K562 (cell line): ENCODE measurements at regions not wholly inside any gene's neighbourhood (a gene's known extent, or its start where the extent isn't known, plus 50 kb on each side); places are given as distances from the start of the nearest gene placed in this dataset.

Experiments
- ATAC-seq: fragments of 200-7000 bp; cut with Tn5 transposase; 3 replicates; pipeline ENCODE4 v1.9.1; 2020; ENCODE audit warnings: moderate library complexity
- BruUV-seq: library from RNA; stranded (reverse); fragments of 400-500 nt; replicated peaks from 2 replicates; lab custom pipeline; 2021; lab: Mats Ljungman, UMichigan
- CTCF ChIA-PET: fragments of 300-600 bp; formaldehyde crosslinking; extraction: SDS; loops from one replicate; lab custom pipeline; 2021; ENCODE audit warnings: low intra/inter-chr PET ratio; lab: Yijun Ruan, JAX
- POLR2A ChIA-PET: fragments of 300-600, 350-650 bp; sonication (Branson Sonifier 250); formaldehyde crosslinking; extraction: SDS; loops from one replicate; lab custom pipeline; 2021; ENCODE audit warnings: antibody characterized with exemption, inconsistent platforms; lab: Yijun Ruan, JAX
- DNase-seq, 4 experiments: peaks; one replicate each; pipeline versions ENCODE4 v3.0.0 to v3.0.0-alpha.2; 2011 to 2018; ENCODE audit warnings: low spot score in 3 of 4, mixed read lengths in 3 of 4; ENCODE audit errors: extremely low read depth in 1 of 4
- FAIRE-seq: peaks from 2 replicates; lab custom pipeline; 2011; peaks lifted over from hg19 to GRCh38; lab: Jason Lieb, UNC
- H2AFZ ChIP-seq: 2 replicates; pipeline ENCODE4 v1.6.0; 2011; ENCODE audit warnings: low read depth, low read length, control low read depth, inconsistent platforms
- H3K27ac ChIP-seq: fragments of 200-600 bp; 3 replicates; pipeline ENCODE4 v1.8.0; 2011; ENCODE audit warnings: low read depth, mild to moderate bottlenecking, control low read depth, inconsistent platforms, low read length, moderate library complexity, mixed read lengths; ENCODE audit errors: extremely low read depth
- H3K27me3 ChIP-seq, 2 experiments: fragments of 300-600 bp in 1 of 2; 2 replicates in 1 of 2; 3 replicates in 1 of 2; pipeline versions ENCODE4 v1.6.0 to v1.8.0; 2011; ENCODE audit warnings: inconsistent platforms in 2 of 2, low read length in 2 of 2, mild to moderate bottlenecking in 1 of 2, mixed read lengths in 1 of 2, moderate library complexity in 1 of 2; ENCODE audit not compliant: control insufficient read depth in 2 of 2, insufficient read depth in 2 of 2
- H3K36me3 ChIP-seq: fragments of 300-600 bp; 3 replicates; pipeline ENCODE4 v1.8.0; 2011; ENCODE audit warnings: mild to moderate bottlenecking, low read length, inconsistent platforms; ENCODE audit not compliant: control insufficient read depth, insufficient read depth
- H3K4me1 ChIP-seq, 2 experiments: fragments of 200-600 bp in 1 of 2; replicated peaks in 1 of 2; 2 replicates in 1 of 2; 3 replicates in 1 of 2; pipeline versions ENCODE4 v1.5.1 to v1.8.0; 2011; ENCODE audit warnings: inconsistent platforms in 2 of 2, low read length in 2 of 2, mild to moderate bottlenecking in 1 of 2, mixed read lengths in 1 of 2, moderate library complexity in 1 of 2; ENCODE audit not compliant: control insufficient read depth in 2 of 2, insufficient read depth in 2 of 2
- H3K4me2 ChIP-seq: 2 replicates; pipeline ENCODE4 v1.6.1; 2011; ENCODE audit warnings: low read length, control low read depth, inconsistent platforms, mixed read lengths; ENCODE audit not compliant: insufficient read depth
- H3K4me3 ChIP-seq: fragments of 200-600 bp; sonication (generic), shearing (Covaris generic); 2 replicates; pipeline ENCODE4 v1.5.1; 2016; ENCODE audit warnings: control low read depth, inconsistent platforms
- H3K79me2 ChIP-seq: fragments of 200-600 bp; 3 replicates; pipeline ENCODE4 v1.8.0; 2011; ENCODE audit warnings: low read length, inconsistent platforms; ENCODE audit not compliant: control insufficient read depth, insufficient read depth
- H3K9ac ChIP-seq, 2 experiments: 2 replicates each; pipeline versions ENCODE4 v1.6.0 to v1.6.1; 2011; ENCODE audit warnings: low read depth in 2 of 2, low read length in 2 of 2, control low read depth in 1 of 2, inconsistent platforms in 1 of 2, mild to moderate bottlenecking in 1 of 2, mixed read lengths in 1 of 2; ENCODE audit not compliant: insufficient read depth in 1 of 2
- H3K9me1 ChIP-seq: one replicate; pipeline ENCODE4 v1.6.0; 2011; ENCODE audit warnings: inconsistent platforms, mild to moderate bottlenecking, low read length, moderate library complexity; ENCODE audit not compliant: control insufficient read depth, insufficient read depth
- H3K9me3 ChIP-seq: replicated peaks from 2 replicates; pipeline ENCODE4 v1.5.1; 2011; ENCODE audit warnings: low read depth, low read length, inconsistent platforms; ENCODE audit not compliant: control insufficient read depth, insufficient read depth
- H4K20me1 ChIP-seq: replicated peaks from 2 replicates; pipeline ENCODE4 v1.6.1; 2011; ENCODE audit warnings: low read length, inconsistent platforms, mixed read lengths; ENCODE audit not compliant: control insufficient read depth, insufficient read depth
- ELF1 ChIP-seq: fragments of 200-800 bp; sonication (Bioruptor generic); IDR thresholded peaks from 2 replicates; pipeline ENCODE4 v1.6.1; 2016; ENCODE audit warnings: missing genetic modification characterization, missing compliant biosample characterization
- ERF ChIP-seq: fragments of 450-650 bp; formaldehyde crosslinking; IDR thresholded peaks from 2 replicates; pipeline ENCODE4 v1.4.0; 2020; ENCODE audit warnings: mild to moderate bottlenecking, mixed read lengths
- GATA2 ChIP-seq: sonication (generic); formaldehyde crosslinking; IDR thresholded peaks from 2 replicates; pipeline ENCODE4 v1.4.0; 2020; ENCODE audit warnings: mild to moderate bottlenecking, missing genetic modification reagents
- JUND ChIP-seq, 2 experiments: IDR thresholded peaks; 2 replicates in 1 of 2; 3 replicates in 1 of 2; pipeline ENCODE4 v1.6.1; 2011; ENCODE audit warnings: borderline replicate concordance in 2 of 2, low read depth in 2 of 2, low read length in 2 of 2, improper control_type of control experiment in 1 of 2, missing biosample characterization in 1 of 2, missing genetic modification characterization in 1 of 2, missing genetic modification reagents in 1 of 2
- RAD51 ChIP-seq: fragments of 450-650 bp; IDR thresholded peaks from 2 replicates; pipeline ENCODE4 v1.7.1; 2016; ENCODE audit warnings: low read depth, mild to moderate bottlenecking, borderline replicate concordance
- ZC3H4 ChIP-seq: sonication (generic); formaldehyde crosslinking; IDR thresholded peaks from 2 replicates; pipeline ENCODE4 v1.9.0; 2021; ENCODE audit warnings: missing genetic modification reagents, borderline replicate concordance
- WGBS: fragments of 100-300 bp; shearing (Covaris generic); methylation state at CpG from one replicate; pipeline ENCODE4 v1.1.6; 2016; ENCODE audit warnings: low coverage, mixed read lengths; ENCODE audit not compliant: insufficient coverage; ENCODE audit errors: missing lambda C conversion rate; 5-methylcytosine and 5-hydroxymethylcytosine counted together
- in situ Hi-C: fragments of 300-500 bp; cut with MboI; formaldehyde crosslinking; loops from 4 replicates; pipeline ENCODE4 v1.15.0; 2018; ENCODE audit warnings: inconsistent platforms, mixed read lengths
- intact Hi-C: fragments of 100-400 bp; cut with micrococcal nuclease; formaldehyde crosslinking; loops from 2 replicates; pipeline ENCODE4 v1.14.2; 2022
- TF ChIP-seq, protein P1 (sequence below): fragments of 250-450 bp; sonication (Bioruptor Pico); IDR thresholded peaks from 2 replicates; pipeline ENCODE4 v1.8.0; 2022; ENCODE audit warnings: moderate library complexity, mild to moderate bottlenecking, inconsistent platforms
- TF ChIP-seq, protein P2 (sequence below): fragments of 250-450 bp; sonication (Bioruptor Pico); IDR thresholded peaks from 2 replicates; pipeline ENCODE4 v1.5.0; 2020; ENCODE audit warnings: mild to moderate bottlenecking, borderline replicate concordance

DNA sequence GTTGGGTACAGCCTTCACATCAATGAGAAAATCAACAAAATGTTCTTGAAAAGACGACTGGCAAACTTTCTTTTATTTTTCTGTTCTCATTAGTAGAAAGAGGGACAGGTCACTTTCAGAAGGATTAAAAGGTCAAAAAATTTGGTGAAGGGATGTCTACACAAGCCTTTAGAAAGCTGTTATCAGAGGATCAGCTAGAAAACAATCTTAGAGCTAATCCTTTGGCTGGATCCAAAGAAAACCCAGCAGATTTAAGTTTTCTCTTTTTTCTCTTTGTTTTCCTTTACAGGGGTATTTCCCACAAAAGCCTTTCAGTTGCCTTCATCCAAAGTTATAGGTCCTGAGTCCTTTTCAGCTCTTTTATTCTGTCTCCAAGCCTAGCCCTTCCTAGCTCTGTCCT lies 57.3 kb upstream of the EDN1 start (continued):
- TF ChIP-seq, protein P1, sequence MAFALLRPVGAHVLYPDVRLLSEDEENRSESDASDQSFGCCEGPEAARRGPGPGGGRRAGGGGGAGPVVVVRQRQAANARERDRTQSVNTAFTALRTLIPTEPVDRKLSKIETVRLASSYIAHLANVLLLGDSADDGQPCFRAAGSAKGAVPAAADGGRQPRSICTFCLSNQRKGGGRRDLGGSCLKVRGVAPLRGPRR (CRISPR knock-in tag) = no peak
- no peak for TF ChIP-seq ERF (CRISPR knock-in tag)
- no peak for TF ChIP-seq ELF1 (tag)
- no peak for TF ChIP-seq GATA2 (CRISPR knock-in tag)
- TF ChIP-seq RAD51 = no peak
- TF ChIP-seq ZC3H4 = no peak
- TF ChIP-seq JUND (IDR thresholded peaks at IDR 0.05; ENCODE audit: borderline replicate concordance, low read depth, low read length) = no peak
- no peak for TF ChIP-seq JUND (tag; IDR thresholded peaks at IDR 0.05; ENCODE audit: borderline replicate concordance, low read depth, low read length)

DNA sequence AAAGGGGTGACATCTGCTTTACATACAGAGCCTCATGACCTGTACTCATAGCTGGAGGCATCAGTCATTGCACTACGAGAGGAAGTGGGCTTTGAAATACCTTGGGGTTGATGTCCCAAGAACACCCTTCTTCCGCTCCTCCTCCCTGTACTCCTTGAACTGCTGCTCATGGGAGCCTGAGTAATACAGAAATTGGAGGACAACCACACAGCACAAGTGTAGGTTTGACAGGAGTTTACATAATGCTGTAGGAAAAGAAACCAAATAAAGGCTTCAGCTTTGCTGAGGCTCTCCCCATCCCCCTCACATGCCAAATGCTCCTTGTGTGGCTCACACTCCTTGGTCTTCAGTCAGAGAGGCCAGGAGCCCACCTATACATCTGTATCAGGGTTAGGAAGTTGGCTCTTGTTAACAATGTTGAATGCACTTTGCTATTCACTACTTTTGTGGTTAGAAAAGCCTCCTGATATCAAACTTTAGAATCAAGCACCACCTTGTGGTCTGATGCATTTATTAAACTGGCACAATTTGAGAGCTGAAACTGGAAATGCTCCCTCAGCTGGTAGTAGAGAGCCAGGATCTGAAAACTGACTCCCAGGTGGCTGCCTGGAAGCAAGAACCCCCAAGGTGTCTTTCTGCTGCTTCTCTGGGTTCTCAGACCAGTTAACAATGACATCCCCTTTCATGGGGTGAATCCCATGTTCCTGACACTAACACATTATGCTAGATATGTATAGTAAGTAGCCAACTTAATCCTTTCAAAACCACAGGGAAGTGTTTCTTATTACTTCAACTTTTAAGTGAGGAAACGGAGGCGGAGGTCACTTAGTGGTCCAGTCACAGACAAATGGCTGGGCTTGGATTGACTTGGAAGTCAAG lies 56.2 kb upstream of the EDN1 start:
- H2AFZ ChIP-seq = no peak overlapping the region
- POLR2A ChIA-PET = interaction anchor here (0.6 to 1.0 kb wide), 3 partner anchors 10 to 591 kb away, joined by 3 read pairs; no protein-coding TSS in a partner anchor
- peak; percentile 84 for ATAC-seq
- TF ChIP-seq JUND (IDR thresholded peaks at IDR 0.05; ENCODE audit: borderline replicate concordance, low read depth, low read length) = no peak
- no peak for TF ChIP-seq JUND (tag; IDR thresholded peaks at IDR 0.05; ENCODE audit: borderline replicate concordance, low read depth, low read length)
- TF ChIP-seq, protein P2, sequence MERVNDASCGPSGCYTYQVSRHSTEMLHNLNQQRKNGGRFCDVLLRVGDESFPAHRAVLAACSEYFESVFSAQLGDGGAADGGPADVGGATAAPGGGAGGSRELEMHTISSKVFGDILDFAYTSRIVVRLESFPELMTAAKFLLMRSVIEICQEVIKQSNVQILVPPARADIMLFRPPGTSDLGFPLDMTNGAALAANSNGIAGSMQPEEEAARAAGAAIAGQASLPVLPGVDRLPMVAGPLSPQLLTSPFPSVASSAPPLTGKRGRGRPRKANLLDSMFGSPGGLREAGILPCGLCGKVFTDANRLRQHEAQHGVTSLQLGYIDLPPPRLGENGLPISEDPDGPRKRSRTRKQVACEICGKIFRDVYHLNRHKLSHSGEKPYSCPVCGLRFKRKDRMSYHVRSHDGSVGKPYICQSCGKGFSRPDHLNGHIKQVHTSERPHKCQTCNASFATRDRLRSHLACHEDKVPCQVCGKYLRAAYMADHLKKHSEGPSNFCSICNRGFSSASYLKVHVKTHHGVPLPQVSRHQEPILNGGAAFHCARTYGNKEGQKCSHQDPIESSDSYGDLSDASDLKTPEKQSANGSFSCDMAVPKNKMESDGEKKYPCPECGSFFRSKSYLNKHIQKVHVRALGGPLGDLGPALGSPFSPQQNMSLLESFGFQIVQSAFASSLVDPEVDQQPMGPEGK = no peak

More for the DNA sequence above, 56.2 kb upstream of the EDN1 start:
- Histone ChIP-seq H3K4me2 (no peak overlapping the region), H3K36me3 (no peaks in the 10 kb centered on the region), H3K27ac (no peak overlapping the region), H3K9me3 (no peaks in the 10 kb centered on the region), H3K9me1 (no peaks in the 10 kb centered on the region), H3K27me3 (peaks cover 2 to 5% of the 10 kb centered on the region in 2 experiments), H3K4me1 (no peaks in the 10 kb centered on the region), H4K20me1 (no peaks in the 10 kb centered on the region), H3K9ac (no peak overlapping the region), H3K79me2 (no peaks in the 10 kb centered on the region), H3K4me3 (no peak overlapping the region)
- in situ Hi-C loops (no loop called here), intact Hi-C loops (loop anchor here (1.0 to 5.0 kb wide), 3 partner anchors 537 to 649 kb away; no protein-coding TSS in a partner anchor)
- FAIRE-seq (peak; percentile 67), DNase-seq (peak in 3 of 4 experiments; percentile 18 to 54 (median 23))
- no TSS peak for BruUV-seq
- WGBS = 6% methylated on average over 4 of the region's 4 CpGs
- CTCF ChIA-PET = interaction anchor here (2.8 kb wide), 1 partner anchor 578 kb away, joined by 27 read pairs; no protein-coding TSS in a partner anchor
